WTC11 (cell line): ENCODE measurements at regions not wholly inside any gene's neighbourhood (a gene's known extent, or its start where the extent isn't known, plus 50 kb on each side); places are given as distances from the start of the nearest gene placed in this dataset.

ENCODE experiments used
- ATAC-seq: fragments of 200-7000 bp; cut with Tn5 transposase; 2 replicates; pipeline ENCODE4 v1.10.0; 2021; ENCODE audit warnings: mild to moderate bottlenecking, moderate library complexity
- CTCF ChIA-PET: fragments of 300-600 bp; sonication (Branson Sonifier 250); formaldehyde crosslinking; loops from one replicate; lab custom pipeline; 2021; ENCODE audit warnings: antibody characterized with exemption; lab: Charles Lee
- POLR2A ChIA-PET: fragments of 350-600 bp; sonication (Branson Sonifier 250); formaldehyde crosslinking; loops from one replicate; lab custom pipeline; 2021; ENCODE audit warnings: antibody characterized with exemption; lab: Charles Lee
- DNase-seq: peaks from one replicate; pipeline ENCODE4 v3.0.0; 2021; ENCODE audit warnings: low spot score
- H3K27ac Mint-ChIP-seq: 2 replicates; pipeline ENCODE4 v1.8.0; 2021; ENCODE audit warnings: mixed read lengths
- H3K27me3 Mint-ChIP-seq: 2 replicates; pipeline ENCODE4 v1.8.0; 2021; ENCODE audit warnings: low read depth, mild to moderate bottlenecking, moderate library complexity, mixed read lengths
- H3K36me3 Mint-ChIP-seq: 2 replicates; pipeline ENCODE4 v1.8.0; 2021; ENCODE audit warnings: mixed read lengths
- H3K4me1 Mint-ChIP-seq: 2 replicates; pipeline ENCODE4 v1.8.0; 2022; ENCODE audit warnings: mixed read lengths
- H3K4me3 Mint-ChIP-seq: 2 replicates; pipeline ENCODE4 v1.8.0; 2021; ENCODE audit warnings: mild to moderate bottlenecking, moderate library complexity, mixed read lengths
- H3K9me3 Mint-ChIP-seq: 2 replicates; pipeline ENCODE4 v1.8.0; 2021; ENCODE audit warnings: mixed read lengths
- AR ChIP-seq: fragments of 250-450 bp; sonication (Bioruptor Pico); IDR thresholded peaks from 2 replicates; pipeline ENCODE4 v1.9.0; 2021; ENCODE audit warnings: mild to moderate bottlenecking
- ATF1 ChIP-seq: sonication (generic); formaldehyde crosslinking; IDR thresholded peaks from 2 replicates; pipeline ENCODE4 v1.8.1; 2023; ENCODE audit warnings: mild to moderate bottlenecking, moderate library complexity, missing genetic modification reagents
- CREM ChIP-seq: sonication (generic); formaldehyde crosslinking; IDR thresholded peaks from 2 replicates; pipeline ENCODE4 v1.8.1; 2022; ENCODE audit warnings: mild to moderate bottlenecking, missing genetic modification reagents, moderate library complexity
- ELF4 ChIP-seq: sonication (generic); formaldehyde crosslinking; IDR thresholded peaks from 2 replicates; pipeline ENCODE4 v1.8.1; 2022; ENCODE audit warnings: low read depth, mild to moderate bottlenecking, moderate library complexity, missing genetic modification reagents
- FOXP1 ChIP-seq: sonication (generic); formaldehyde crosslinking; IDR thresholded peaks from 2 replicates; pipeline ENCODE4 v1.8.0; 2022; ENCODE audit warnings: missing genetic modification reagents, mild to moderate bottlenecking, moderate library complexity, borderline replicate concordance
- GRHL2 ChIP-seq: fragments of 250-450 bp; sonication (Bioruptor Pico); IDR thresholded peaks from 2 replicates; pipeline ENCODE4 v1.8.0; 2022; ENCODE audit warnings: mild to moderate bottlenecking, moderate library complexity; ENCODE audit not compliant: insufficient replicate concordance, severe bottlenecking
- HMGA2 ChIP-seq: fragments of 250-450 bp; sonication (Bioruptor Pico); IDR thresholded peaks from 2 replicates; pipeline ENCODE4 v1.4.0; 2021; ENCODE audit warnings: mild to moderate bottlenecking, moderate library complexity
- IRF2 ChIP-seq: sonication (generic); formaldehyde crosslinking; IDR thresholded peaks from 2 replicates; pipeline ENCODE4 v1.8.0; 2022; ENCODE audit warnings: low read depth, missing genetic modification reagents, borderline replicate concordance
- JUN ChIP-seq: sonication (generic); formaldehyde crosslinking; IDR thresholded peaks from 2 replicates; pipeline ENCODE4 v1.8.0; 2023; ENCODE audit warnings: mild to moderate bottlenecking, missing genetic modification reagents
- MXD4 ChIP-seq: fragments of 250-450 bp; sonication (Bioruptor Pico); IDR thresholded peaks from 2 replicates; pipeline ENCODE4 v1.8.0; 2021; ENCODE audit warnings: mild to moderate bottlenecking, moderate library complexity, borderline replicate concordance
- RORB ChIP-seq: fragments of 250-450 bp; sonication (Bioruptor Pico); IDR thresholded peaks from 2 replicates; pipeline ENCODE4 v1.9.0; 2021; ENCODE audit warnings: mild to moderate bottlenecking
- ZNF138 ChIP-seq: sonication (generic); formaldehyde crosslinking; conservative IDR thresholded peaks from 2 replicates; pipeline ENCODE4 v1.8.1; 2022; ENCODE audit warnings: mild to moderate bottlenecking, moderate library complexity, missing genetic modification reagents
- ZNF263 ChIP-seq: sonication (generic); formaldehyde crosslinking; IDR thresholded peaks from 2 replicates; pipeline ENCODE4 v1.8.1; 2022; ENCODE audit warnings: low read depth, mild to moderate bottlenecking, moderate library complexity, missing genetic modification reagents
- ZNF281 ChIP-seq: sonication (generic); formaldehyde crosslinking; IDR thresholded peaks from 2 replicates; pipeline ENCODE4 v1.8.0; 2023; ENCODE audit warnings: mild to moderate bottlenecking, missing genetic modification reagents
- ZNF396 ChIP-seq: fragments of 250-450 bp; sonication (Bioruptor Pico); IDR thresholded peaks from 2 replicates; pipeline ENCODE4 v1.8.0; 2021; ENCODE audit warnings: mild to moderate bottlenecking, moderate library complexity, borderline replicate concordance
- ZNF416 ChIP-seq: fragments of 250-450 bp; sonication (Bioruptor Pico); IDR thresholded peaks from 2 replicates; pipeline ENCODE4 v1.9.0; 2021; ENCODE audit warnings: mild to moderate bottlenecking, inconsistent platforms
- TF ChIP-seq, protein P1 (sequence below): sonication (generic); formaldehyde crosslinking; IDR thresholded peaks from 2 replicates; pipeline ENCODE4 v1.8.0; 2022; ENCODE audit warnings: mild to moderate bottlenecking, missing genetic modification reagents
- TF ChIP-seq, protein P2 (sequence below): sonication (generic); formaldehyde crosslinking; IDR thresholded peaks from 2 replicates; pipeline ENCODE4 v1.8.1; 2023; ENCODE audit warnings: mild to moderate bottlenecking, moderate library complexity, missing genetic modification reagents
- TF ChIP-seq, protein P3 (sequence below): fragments of 200-600 bp; IDR thresholded peaks from 2 replicates; pipeline ENCODE4 v1.8.0; 2022; ENCODE audit warnings: antibody characterized with exemption
- TF ChIP-seq, protein P4 (sequence below): sonication (generic); formaldehyde crosslinking; IDR thresholded peaks from 2 replicates; pipeline ENCODE4 v1.8.0; 2023; ENCODE audit warnings: missing genetic modification reagents

GRCh38 chr21:25466470-25466869 is 140.8 kb downstream of the MRPL39 start (continued):
- no peak for TF ChIP-seq GRHL2 (CRISPR knock-in tag)
- no peak for TF ChIP-seq MXD4 (CRISPR knock-in tag)
- no peak for TF ChIP-seq AR
- no peak for TF ChIP-seq JUN (CRISPR knock-in tag)

- Mint-ChIP-seq H3K4me1 (no peaks in the 10 kb centered on the region), H3K27ac (no peak overlapping the region), H3K27me3 (peaks cover 7% of the 10 kb centered on the region; the same call in 1 of the 2 replicates), H3K9me3 (peaks cover 6% of the 10 kb centered on the region; the same call in 1 of the 2 replicates), H3K4me3 (no peak overlapping the region), H3K36me3 (no peaks in the 10 kb centered on the region)
- ChIA-PET CTCF (no interaction called here), POLR2A (no interaction called here)
- no peak for TF ChIP-seq CREM (CRISPR knock-in tag)
- no peak for DNase-seq
- no peak for ATAC-seq
These were observed 142.0 kb downstream of the MRPL39 start for GRCh38 chr21:25465263-25465662.

GRCh38 chr21:25464275-25464674 is 143.0 kb downstream of the MRPL39 start:
- Mint-ChIP-seq H3K36me3 (no peaks in the 10 kb centered on the region), H3K4me3 (no peak overlapping the region), H3K27me3 (peaks cover 7% of the 10 kb centered on the region; the same call in 1 of the 2 replicates), H3K4me1 (no peaks in the 10 kb centered on the region), H3K27ac (no peak overlapping the region), H3K9me3 (peaks cover 3% of the 10 kb centered on the region; the same call in 1 of the 2 replicates)
- ChIA-PET POLR2A (no interaction called here), CTCF (no interaction called here)
- DNase-seq (no peak), ATAC-seq (no peak)
- TF ChIP-seq ZNF416 (CRISPR knock-in tag), result no peak
- TF ChIP-seq, protein P1, sequence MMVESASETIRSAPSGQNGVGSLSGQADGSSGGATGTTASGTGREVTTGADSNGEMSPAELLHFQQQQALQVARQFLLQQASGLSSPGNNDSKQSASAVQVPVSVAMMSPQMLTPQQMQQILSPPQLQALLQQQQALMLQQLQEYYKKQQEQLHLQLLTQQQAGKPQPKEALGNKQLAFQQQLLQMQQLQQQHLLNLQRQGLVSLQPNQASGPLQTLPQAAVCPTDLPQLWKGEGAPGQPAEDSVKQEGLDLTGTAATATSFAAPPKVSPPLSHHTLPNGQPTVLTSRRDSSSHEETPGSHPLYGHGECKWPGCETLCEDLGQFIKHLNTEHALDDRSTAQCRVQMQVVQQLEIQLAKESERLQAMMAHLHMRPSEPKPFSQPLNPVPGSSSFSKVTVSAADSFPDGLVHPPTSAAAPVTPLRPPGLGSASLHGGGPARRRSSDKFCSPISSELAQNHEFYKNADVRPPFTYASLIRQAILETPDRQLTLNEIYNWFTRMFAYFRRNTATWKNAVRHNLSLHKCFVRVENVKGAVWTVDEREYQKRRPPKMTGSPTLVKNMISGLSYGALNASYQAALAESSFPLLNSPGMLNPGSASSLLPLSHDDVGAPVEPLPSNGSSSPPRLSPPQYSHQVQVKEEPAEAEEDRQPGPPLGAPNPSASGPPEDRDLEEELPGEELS (CRISPR knock-in tag), result no peak
- TF ChIP-seq IRF2, result no peak
- TF ChIP-seq RORB (CRISPR knock-in tag), result no peak
- no peak for TF ChIP-seq ZNF263 (CRISPR knock-in tag)
- TF ChIP-seq ZNF396 (CRISPR knock-in tag), result no peak
- no peak for TF ChIP-seq ZNF138 (CRISPR knock-in tag)
- no peak for TF ChIP-seq ZNF281 (CRISPR knock-in tag)
- no peak for TF ChIP-seq HMGA2 (CRISPR knock-in tag)
- TF ChIP-seq, protein P2, sequence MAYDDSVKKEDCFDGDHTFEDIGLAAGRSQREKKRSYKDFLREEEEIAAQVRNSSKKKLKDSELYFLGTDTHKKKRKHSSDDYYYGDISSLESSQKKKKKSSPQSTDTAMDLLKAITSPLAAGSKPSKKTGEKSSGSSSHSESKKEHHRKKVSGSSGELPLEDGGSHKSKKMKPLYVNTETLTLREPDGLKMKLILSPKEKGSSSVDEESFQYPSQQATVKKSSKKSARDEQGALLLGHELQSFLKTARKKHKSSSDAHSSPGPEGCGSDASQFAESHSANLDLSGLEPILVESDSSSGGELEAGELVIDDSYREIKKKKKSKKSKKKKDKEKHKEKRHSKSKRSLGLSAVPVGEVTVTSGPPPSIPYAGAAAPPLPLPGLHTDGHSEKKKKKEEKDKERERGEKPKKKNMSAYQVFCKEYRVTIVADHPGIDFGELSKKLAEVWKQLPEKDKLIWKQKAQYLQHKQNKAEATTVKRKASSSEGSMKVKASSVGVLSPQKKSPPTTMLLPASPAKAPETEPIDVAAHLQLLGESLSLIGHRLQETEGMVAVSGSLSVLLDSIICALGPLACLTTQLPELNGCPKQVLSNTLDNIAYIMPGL, result no peak
- no peak for TF ChIP-seq ELF4
- TF ChIP-seq, protein P3, sequence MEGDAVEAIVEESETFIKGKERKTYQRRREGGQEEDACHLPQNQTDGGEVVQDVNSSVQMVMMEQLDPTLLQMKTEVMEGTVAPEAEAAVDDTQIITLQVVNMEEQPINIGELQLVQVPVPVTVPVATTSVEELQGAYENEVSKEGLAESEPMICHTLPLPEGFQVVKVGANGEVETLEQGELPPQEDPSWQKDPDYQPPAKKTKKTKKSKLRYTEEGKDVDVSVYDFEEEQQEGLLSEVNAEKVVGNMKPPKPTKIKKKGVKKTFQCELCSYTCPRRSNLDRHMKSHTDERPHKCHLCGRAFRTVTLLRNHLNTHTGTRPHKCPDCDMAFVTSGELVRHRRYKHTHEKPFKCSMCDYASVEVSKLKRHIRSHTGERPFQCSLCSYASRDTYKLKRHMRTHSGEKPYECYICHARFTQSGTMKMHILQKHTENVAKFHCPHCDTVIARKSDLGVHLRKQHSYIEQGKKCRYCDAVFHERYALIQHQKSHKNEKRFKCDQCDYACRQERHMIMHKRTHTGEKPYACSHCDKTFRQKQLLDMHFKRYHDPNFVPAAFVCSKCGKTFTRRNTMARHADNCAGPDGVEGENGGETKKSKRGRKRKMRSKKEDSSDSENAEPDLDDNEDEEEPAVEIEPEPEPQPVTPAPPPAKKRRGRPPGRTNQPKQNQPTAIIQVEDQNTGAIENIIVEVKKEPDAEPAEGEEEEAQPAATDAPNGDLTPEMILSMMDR, result no peak
- TF ChIP-seq ATF1 (CRISPR knock-in tag), result no peak
- no peak for TF ChIP-seq FOXP1 (CRISPR knock-in tag)
- TF ChIP-seq, protein P4, sequence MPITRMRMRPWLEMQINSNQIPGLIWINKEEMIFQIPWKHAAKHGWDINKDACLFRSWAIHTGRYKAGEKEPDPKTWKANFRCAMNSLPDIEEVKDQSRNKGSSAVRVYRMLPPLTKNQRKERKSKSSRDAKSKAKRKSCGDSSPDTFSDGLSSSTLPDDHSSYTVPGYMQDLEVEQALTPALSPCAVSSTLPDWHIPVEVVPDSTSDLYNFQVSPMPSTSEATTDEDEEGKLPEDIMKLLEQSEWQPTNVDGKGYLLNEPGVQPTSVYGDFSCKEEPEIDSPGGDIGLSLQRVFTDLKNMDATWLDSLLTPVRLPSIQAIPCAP (CRISPR knock-in tag), result no peak
